ENCODE measurements at regions not wholly inside any gene's neighbourhood (a gene's known extent, or its start where the extent isn't known, plus 50 kb on each side); places are given as distances from the start of the nearest gene placed in this dataset.
A peak's percentile ranks its signal among the peaks of the same experiment; 100 is the strongest.

DNA sequence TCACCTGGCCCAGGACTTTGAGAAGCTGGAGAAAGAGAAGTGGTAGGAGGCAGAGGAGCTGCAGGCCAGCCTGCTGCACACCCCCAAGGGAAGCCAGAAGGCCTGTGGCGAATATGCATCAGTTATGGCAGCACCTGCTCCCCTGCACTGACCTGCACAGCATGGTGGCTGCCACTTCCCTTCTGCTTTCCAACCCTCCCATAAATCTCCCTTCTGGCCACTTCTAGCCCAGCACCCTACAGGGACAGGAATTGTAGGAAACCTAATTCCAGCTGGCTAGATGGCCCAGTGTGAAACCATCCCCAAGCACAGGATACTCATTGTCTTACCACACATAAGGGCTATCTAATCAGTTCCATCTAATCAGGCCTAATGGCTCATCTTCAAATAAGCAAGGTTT lies 136.3 kb downstream of the TBX3 start:
- H4K5ac ChIP-seq (ENCODE audit: insufficient read length, low read depth, low read length) = no peak overlapping the region
- ChIA-PET POLR2A (ENCODE audit: partially characterized antibody) (no interaction called here), CTCF (ENCODE audit: partially characterized antibody) (no interaction called here)
- no peak for TF ChIP-seq YY1 (IDR thresholded peaks at IDR 0.05; ENCODE audit: low read depth, low read length)
- TF ChIP-seq CTBP2 (IDR thresholded peaks at IDR 0.05; ENCODE audit: borderline replicate concordance, insufficient read depth, insufficient read length, low read length) = no peak
- TF ChIP-seq SIX5 (IDR thresholded peaks at IDR 0.05; ENCODE audit: low read depth, low read length) = no peak
- TF ChIP-seq MAFK (IDR thresholded peaks at IDR 0.05; ENCODE audit: low read depth, low read length) = no peak

More for the DNA sequence above, 136.3 kb downstream of the TBX3 start:
- Histone ChIP-seq H2BK12ac (ENCODE audit: low read depth, low read length) (0 out of 2 replicates have a peak overlapping the region, but pooled peaks have one; percentile 14), H2BK5ac (ENCODE audit: low read depth, low read length) (no peak overlapping the region), H3K4me2 (ENCODE audit: insufficient read depth in 1 of 2, low read depth in 2 of 2, low read length in 2 of 2) (0 out of 4 replicates have a peak overlapping the region, but pooled peaks of 1 of the 2 experiments have one; percentile 20), H4K8ac (ENCODE audit: extremely low read depth, insufficient read depth, low read length) (no peak overlapping the region), H3K27ac (ENCODE audit: low read depth, low read length) (no peak overlapping the region), H4K20me1 (replicated peaks in 1 of 2; ENCODE audit: control insufficient read depth in 1 of 2, insufficient read depth in 2 of 2, low read length in 2 of 2) (no peaks in the 10 kb centered on the region), H2BK120ac (replicated peaks; ENCODE audit: low read depth, low read length) (no peak overlapping the region), H3K4me3 (ENCODE audit: extremely low read depth in 1 of 4, insufficient read depth in 2 of 4, low read depth in 3 of 4, low read length in 4 of 4) (no peak overlapping the region), H3K79me1 (ENCODE audit: low read depth, low read length) (no peaks in the 10 kb centered on the region), H3K9me3 (ENCODE audit: insufficient read depth in 2 of 2, low read depth in 1 of 2, low read length in 1 of 2) (no peaks in the 10 kb centered on the region; a peak in 1 of 4 replicates), H2BK20ac (ENCODE audit: low read length) (no peak overlapping the region), H3K14ac (ENCODE audit: insufficient read length) (no peak overlapping the region), H3K18ac (ENCODE audit: extremely low read depth, low read length) (no peak overlapping the region), H2AFZ (ENCODE audit: low read length) (no peak overlapping the region), H2AK5ac (ENCODE audit: low read depth, low read length) (no peak overlapping the region), H3K27me3 (replicated peaks in 1 of 4; ENCODE audit: control insufficient read depth in 3 of 4, extremely low read depth in 1 of 4, insufficient read depth in 3 of 4, low read length in 3 of 4) (no peaks in the 10 kb centered on the region), H4K91ac (replicated peaks; ENCODE audit: insufficient read length, low read length) (no peak overlapping the region), H3K23ac (ENCODE audit: insufficient read length) (no peak overlapping the region), H3K4ac (replicated peaks; ENCODE audit: insufficient read length, low read depth, low read length) (no peak overlapping the region), H2BK15ac (ENCODE audit: low read length) (no peak overlapping the region), H3K23me2 (ENCODE audit: low read depth, low read length) (no peaks in the 10 kb centered on the region), H3K9ac (replicated peaks in 1 of 4; ENCODE audit: extremely low read depth in 1 of 4, low read depth in 3 of 4, low read length in 3 of 4) (no peak overlapping the region), H3K36me3 (ENCODE audit: control insufficient read depth in 2 of 4, insufficient read depth in 4 of 4, low read length in 3 of 4) (no peaks in the 10 kb centered on the region), H3K56ac (replicated peaks; ENCODE audit: insufficient read length, low read depth, low read length) (no peak overlapping the region), H3K4me1 (replicated peaks in 1 of 4; ENCODE audit: control insufficient read depth in 3 of 4, insufficient read depth in 4 of 4, low read length in 3 of 4) (peaks cover 0 to 4% (median 2%) of the 10 kb centered on the region in 4 experiments; a peak in 3 of 7 replicates), H3K79me2 (ENCODE audit: control insufficient read depth in 1 of 2, insufficient read depth in 2 of 2, low read length in 2 of 2) (no peaks in the 10 kb centered on the region)
- DNase-seq (ENCODE audit: low read depth in 1 of 2, low spot score in 2 of 2) (no peak), FAIRE-seq (no peak)
- WGBS, 2 experiments (ENCODE audit: extremely low coverage in 1 of 2, insufficient coverage in 1 of 2, insufficient read length in 1 of 2, insufficient replicate concordance in 2 of 2, low coverage in 1 of 2, low lambda C conversion rate in 2 of 2, missing lambda C conversion rate in 1 of 2) = 87% methylated on average over 1 of the region's 1 CpG; no CpG with 5 or more reads in 1 of the 2 experiments
